Calu3 (cell line): ENCODE measurements at regions not wholly inside any gene's neighbourhood (a gene's known extent, or its start where the extent isn't known, plus 50 kb on each side); places are given as distances from the start of the nearest gene placed in this dataset.
"Not testable (repeated sequence)": the region's sequence is repeated elsewhere in the genome, so short reads cannot be mapped to it uniquely, and the experiment has no call there.

Experiments used
- BruUV-seq: library from RNA; stranded (reverse); fragments of 400-500 nt; replicated peaks from 2 replicates; lab custom pipeline; 2021; lab: Mats Ljungman, UMichigan
- CTCF ChIA-PET: fragments of 300-600 bp; sonication (Branson Sonifier 250); formaldehyde crosslinking; loops from one replicate; lab custom pipeline; 2022; ENCODE audit warnings: antibody characterized with exemption; lab: Charles Lee
- DNase-seq: peaks from one replicate; pipeline ENCODE4 v3.0.0; 2022
- H3K27ac Mint-ChIP-seq: one replicate; pipeline ENCODE4 v1.8.0; 2022; ENCODE audit warnings: mixed read lengths; ENCODE audit not compliant: unreplicated experiment
- H3K27me3 Mint-ChIP-seq: one replicate; pipeline ENCODE4 v1.8.0; 2022; ENCODE audit warnings: mixed read lengths; ENCODE audit not compliant: unreplicated experiment
- H3K36me3 Mint-ChIP-seq: one replicate; pipeline ENCODE4 v1.8.0; 2022; ENCODE audit warnings: mild to moderate bottlenecking, moderate library complexity, mixed read lengths; ENCODE audit not compliant: insufficient read depth, unreplicated experiment
- H3K4me1 Mint-ChIP-seq: one replicate; pipeline ENCODE4 v1.8.0; 2022; ENCODE audit warnings: mild to moderate bottlenecking, low read depth, mixed read lengths; ENCODE audit not compliant: unreplicated experiment
- H3K4me3 Mint-ChIP-seq: one replicate; pipeline ENCODE4 v1.8.0; 2022; ENCODE audit warnings: mild to moderate bottlenecking, low read depth, moderate library complexity, mixed read lengths; ENCODE audit not compliant: unreplicated experiment
- H3K9me3 Mint-ChIP-seq: one replicate; pipeline ENCODE4 v1.8.0; 2022; ENCODE audit warnings: low read depth, mixed read lengths; ENCODE audit not compliant: unreplicated experiment
- CTCF ChIP-seq: fragments of 200-600 bp; IDR thresholded peaks from one replicate; pipeline ENCODE4 v1.8.0; 2022; ENCODE audit warnings: antibody characterized with exemption; ENCODE audit not compliant: unreplicated experiment
- intact Hi-C: fragments of 100-400 bp; cut with micrococcal nuclease; formaldehyde crosslinking; loops from one replicate; pipeline ENCODE4 v1.10.0; 2022; ENCODE audit not compliant: unreplicated experiment

GRCh38 chr12:7591531-7591930, 74.2 kb downstream of the APOBEC1 start:
- H3K9me3 Mint-ChIP-seq: peaks cover 3% of the 10 kb centered on the region
- intact Hi-C loops: no loop called here
- BruUV-seq: no TSS peak
- H3K36me3 Mint-ChIP-seq: no peaks in the 10 kb centered on the region
- H3K27ac Mint-ChIP-seq: no peak overlapping the region
- no peak for TF ChIP-seq CTCF
- H3K27me3 Mint-ChIP-seq: peaks cover 33% of the 10 kb centered on the region
- H3K4me3 Mint-ChIP-seq: no peak overlapping the region
- CTCF ChIA-PET: no interaction called here
- no peak for DNase-seq
- H3K4me1 Mint-ChIP-seq: peaks cover 9% of the 10 kb centered on the region

- CTCF ChIA-PET, H3K27ac Mint-ChIP-seq, DNase-seq, BruUV-seq, H3K9me3 Mint-ChIP-seq, intact Hi-C loops, H3K4me3 Mint-ChIP-seq, H3K36me3 Mint-ChIP-seq: not testable (repeated sequence)
- peaks cover 12% of the 10 kb centered on the region for H3K4me1 Mint-ChIP-seq
- peaks cover 18% of the 10 kb centered on the region for H3K27me3 Mint-ChIP-seq
Observed at GRCh38 chr12:7590085-7590484, 75.6 kb downstream of the APOBEC1 start.

DNA sequence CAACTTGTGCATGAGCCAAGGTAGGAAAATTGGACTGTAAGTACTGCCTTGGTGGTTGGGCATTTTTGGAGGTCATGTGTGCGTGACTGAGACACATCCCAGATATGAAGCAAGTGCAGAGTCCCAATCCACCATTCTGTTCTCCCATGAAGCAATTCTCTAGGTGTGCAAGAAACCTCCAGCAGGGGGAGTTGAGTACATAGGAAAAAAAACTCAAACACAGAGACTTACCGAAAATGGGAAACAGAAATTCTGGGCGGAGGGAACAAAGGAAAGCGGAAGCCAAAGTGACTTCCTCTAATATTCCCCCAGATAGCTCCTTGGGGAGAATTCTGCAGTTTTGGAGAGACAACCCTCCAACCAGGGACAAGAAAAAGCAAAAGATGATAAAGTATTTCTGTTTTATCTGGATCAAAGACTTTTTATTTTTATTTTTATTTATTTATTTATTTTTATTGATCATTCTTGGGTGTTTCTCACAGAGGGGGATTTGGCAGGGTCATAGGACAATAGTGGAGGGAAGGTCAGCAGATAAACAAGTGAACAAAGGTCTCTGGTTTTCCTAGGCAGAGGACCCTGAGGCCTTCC, 76.9 kb downstream of the APOBEC1 start:
- H3K27me3 Mint-ChIP-seq: peaks cover 14% of the 10 kb centered on the region
- H3K4me3 Mint-ChIP-seq, H3K9me3 Mint-ChIP-seq, CTCF ChIA-PET, BruUV-seq: not testable (repeated sequence)
- H3K27ac Mint-ChIP-seq: peak overlapping the region; percentile 49
- intact Hi-C loops: loop anchor here (2.0 kb wide), 1 partner anchor 50 kb away; no protein-coding TSS in a partner anchor
- TF ChIP-seq CTCF: peak; percentile 67
- DNase-seq: peak; percentile 71
- peaks cover 24% of the 10 kb centered on the region for H3K4me1 Mint-ChIP-seq
- H3K36me3 Mint-ChIP-seq: peaks cover 10% of the 10 kb centered on the region

DNA sequence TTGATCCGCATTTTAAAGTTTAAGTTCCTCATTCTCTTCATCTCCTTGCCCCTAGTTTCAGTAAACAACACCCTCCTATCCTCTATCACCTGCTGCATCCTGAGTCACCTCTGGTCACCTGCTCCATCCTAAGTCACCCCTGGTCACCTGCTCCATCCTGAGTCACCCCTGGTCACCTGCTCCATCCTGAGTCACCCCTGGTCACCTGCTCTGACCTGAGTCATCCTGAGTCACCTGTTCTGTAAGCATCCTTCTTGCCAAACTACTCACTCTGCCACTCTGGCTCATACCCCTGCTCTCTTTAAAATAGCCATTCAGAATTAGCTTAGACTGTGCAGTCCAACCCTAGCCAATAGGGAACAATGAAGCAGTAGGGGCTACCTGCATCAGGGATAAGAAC, 80.6 kb upstream of the CD163 start:
- CTCF ChIA-PET: interaction anchor here (1.1 to 1.6 kb wide), 2 partner anchors 8 to 54 kb away, joined by 3 to 4 read pairs; no protein-coding TSS in a partner anchor

DNA sequence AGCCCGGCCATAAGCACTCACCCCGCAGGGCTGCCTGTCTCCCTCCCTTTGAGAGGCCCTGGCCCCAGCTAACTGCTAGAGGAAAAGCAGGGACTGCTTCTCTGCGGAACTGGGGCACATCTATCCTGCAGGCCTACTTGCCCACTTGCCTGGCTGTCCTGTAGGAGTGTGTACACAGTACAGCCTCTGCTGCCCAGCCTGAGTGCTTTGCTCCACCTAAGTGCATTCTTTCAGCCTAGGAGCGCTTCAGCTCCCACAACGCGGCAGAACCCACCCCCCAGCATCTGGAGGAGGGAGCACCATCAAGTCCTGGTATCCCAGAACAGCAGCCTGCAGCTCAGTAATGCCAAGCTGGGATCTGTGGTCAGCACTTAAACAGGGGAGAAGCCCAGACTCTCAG, 79.9 kb upstream of the CD163 start:
- DNase-seq: no peak
- BruUV-seq: TSS peak; percentile 59
- peak overlapping the region; percentile 97 for H3K27ac Mint-ChIP-seq
- CTCF ChIA-PET: no interaction called here
- intact Hi-C loops: no loop called here
- H3K4me3 Mint-ChIP-seq: no peak overlapping the region
- no peak for TF ChIP-seq CTCF
- no peaks in the 10 kb centered on the region for H3K27me3 Mint-ChIP-seq
- H3K9me3 Mint-ChIP-seq: peaks cover 8% of the 10 kb centered on the region
- peaks cover 36% of the 10 kb centered on the region for H3K4me1 Mint-ChIP-seq
- H3K36me3 Mint-ChIP-seq: peaks cover 12% of the 10 kb centered on the region

More for the DNA sequence above, 80.6 kb upstream of the CD163 start:
- peak; percentile 84 for DNase-seq
- peaks cover 12% of the 10 kb centered on the region for H3K36me3 Mint-ChIP-seq
- BruUV-seq, H3K9me3 Mint-ChIP-seq, intact Hi-C loops, H3K27me3 Mint-ChIP-seq: not testable (repeated sequence)
- peak overlapping the region; percentile 12 for H3K4me3 Mint-ChIP-seq
- H3K4me1 Mint-ChIP-seq: peaks cover 40% of the 10 kb centered on the region
- H3K27ac Mint-ChIP-seq: peak overlapping the region; percentile 97
